Parathyroid adenoma (tissue), 2 donors: ENCODE measurements at regions not wholly inside any gene's neighbourhood (a gene's known extent, or its start where the extent isn't known, plus 50 kb on each side); places are given as distances from the start of the nearest gene placed in this dataset.
"Not testable (repeated sequence)": the region's sequence is repeated elsewhere in the genome, so short reads cannot be mapped to it uniquely, and the experiment has no call there.

Source experiments
- H2AFZ ChIP-seq: fragments of 300-600 bp; sonication (generic); one replicate; pipeline ENCODE4 v1.7.0; 2017; ENCODE audit warnings: antibody characterized with exemption, mild to moderate bottlenecking
- H3K27ac ChIP-seq: fragments of 300-600 bp; sonication (generic); one replicate; pipeline ENCODE4 v1.7.0; 2017
- H3K27me3 ChIP-seq: fragments of 300-600 bp; sonication (generic); one replicate; pipeline ENCODE4 v1.7.0; 2017; ENCODE audit warnings: low read length; ENCODE audit not compliant: control insufficient read depth, insufficient read depth
- H3K36me3 ChIP-seq: fragments of 300-600 bp; sonication (generic); one replicate; pipeline ENCODE4 v1.7.0; 2017; ENCODE audit warnings: low read length; ENCODE audit not compliant: control insufficient read depth, insufficient read depth
- H3K4me1 ChIP-seq: fragments of 300-600 bp; sonication (generic); one replicate; pipeline ENCODE4 v1.7.0; 2017; ENCODE audit warnings: control low read depth
- H3K4me2 ChIP-seq: fragments of 300-600 bp; sonication (generic); one replicate; pipeline ENCODE4 v1.7.0; 2017; ENCODE audit warnings: low read length
- H3K4me3 ChIP-seq: fragments of 300-600 bp; sonication (generic); one replicate; pipeline ENCODE4 v1.7.0; 2017; ENCODE audit warnings: low read depth, low read length
- H3K79me2 ChIP-seq: fragments of 300-600 bp; sonication (generic); one replicate; pipeline ENCODE4 v1.7.0; 2017; ENCODE audit warnings: control low read depth
- H3K9ac ChIP-seq: fragments of 300-600 bp; sonication (generic); one replicate; pipeline ENCODE4 v1.7.0; 2017; ENCODE audit warnings: mild to moderate bottlenecking
- H3K9me3 ChIP-seq: fragments of 300-600 bp; sonication (generic); one replicate; pipeline ENCODE4 v1.7.0; 2017; ENCODE audit warnings: low read length; ENCODE audit not compliant: control insufficient read depth
- CTCF ChIP-seq: fragments of 300-600 bp; sonication (generic); IDR thresholded peaks from one replicate; pipeline ENCODE4 v1.7.0; 2017; ENCODE audit warnings: antibody characterized with exemption, mild to moderate bottlenecking
- donor health status: primary hyperparathyroidism.

DNA sequence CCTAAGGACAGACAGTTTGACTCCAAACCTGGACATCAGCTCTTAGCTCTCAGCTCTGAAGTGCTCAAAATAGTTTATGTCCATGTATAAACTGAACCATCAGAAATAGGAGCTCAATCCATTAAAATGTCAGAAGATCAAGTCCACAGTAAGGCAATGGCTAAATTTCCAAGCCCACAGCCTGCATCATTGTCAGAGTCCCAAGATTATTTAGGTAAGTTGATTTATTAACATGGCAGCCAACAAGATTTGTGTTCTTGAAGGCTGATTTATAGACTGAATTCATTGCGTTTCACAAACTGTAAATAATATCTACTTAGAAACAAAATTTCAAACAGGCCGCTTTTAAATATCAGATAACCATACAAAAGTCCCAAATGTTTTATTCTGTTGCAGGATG lies 286.5 kb upstream of the ADGRL3 start:
- H3K4me2 ChIP-seq, result no peak overlapping the region
- H3K36me3 ChIP-seq, result no peaks in the 10 kb centered on the region
- H3K4me1 ChIP-seq, result no peaks in the 10 kb centered on the region
- H3K27ac ChIP-seq, result no peak overlapping the region
- no peaks in the 10 kb centered on the region for H3K27me3 ChIP-seq
- H3K4me3 ChIP-seq, result no peak overlapping the region
- TF ChIP-seq CTCF, result no peak
- no peak overlapping the region for H2AFZ ChIP-seq
- no peaks in the 10 kb centered on the region for H3K9me3 ChIP-seq
- H3K79me2 ChIP-seq, result no peaks in the 10 kb centered on the region
- H3K9ac ChIP-seq, result no peak overlapping the region

GRCh38 chr4:60921735-60922134 lies 278.4 kb upstream of the ADGRL3 start:
- not testable (repeated sequence) for H3K27ac ChIP-seq, H3K9ac ChIP-seq, H3K4me1 ChIP-seq, H3K4me2 ChIP-seq, H3K9me3 ChIP-seq, H3K79me2 ChIP-seq, H3K27me3 ChIP-seq, H3K36me3 ChIP-seq, H3K4me3 ChIP-seq, H2AFZ ChIP-seq

- H2AFZ ChIP-seq, result no peak overlapping the region
- TF ChIP-seq CTCF, result no peak
- H3K27ac ChIP-seq, result no peak overlapping the region
- no peaks in the 10 kb centered on the region for H3K27me3 ChIP-seq
- no peaks in the 10 kb centered on the region for H3K9me3 ChIP-seq
- H3K36me3 ChIP-seq, result no peaks in the 10 kb centered on the region
- H3K4me1 ChIP-seq, result no peaks in the 10 kb centered on the region
- H3K4me2 ChIP-seq, result no peak overlapping the region
- H3K4me3 ChIP-seq, result no peak overlapping the region
- H3K9ac ChIP-seq, result no peak overlapping the region
- no peaks in the 10 kb centered on the region for H3K79me2 ChIP-seq
Measured at GRCh38 chr4:60923075-60923474, 277.1 kb upstream of the ADGRL3 start.

GRCh38 chr4:60926624-60927023 lies 273.5 kb upstream of the ADGRL3 start:
- Histone ChIP-seq H3K79me2 (no peaks in the 10 kb centered on the region), H3K4me3 (no peak overlapping the region), H3K9ac (no peak overlapping the region), H3K36me3 (no peaks in the 10 kb centered on the region), H2AFZ (no peak overlapping the region), H3K27ac (no peak overlapping the region), H3K27me3 (no peaks in the 10 kb centered on the region), H3K4me2 (no peak overlapping the region), H3K9me3 (no peaks in the 10 kb centered on the region), H3K4me1 (no peaks in the 10 kb centered on the region)
- no peak for TF ChIP-seq CTCF

GRCh38 chr4:60930866-60931265 lies 269.3 kb upstream of the ADGRL3 start:
- no peaks in the 10 kb centered on the region for H3K9me3 ChIP-seq
- H3K4me1 ChIP-seq, result no peaks in the 10 kb centered on the region
- no peaks in the 10 kb centered on the region for H3K79me2 ChIP-seq
- no peak overlapping the region for H3K4me2 ChIP-seq
- H3K9ac ChIP-seq, result no peak overlapping the region
- no peak overlapping the region for H2AFZ ChIP-seq
- H3K27ac ChIP-seq, result no peak overlapping the region
- no peak overlapping the region for H3K4me3 ChIP-seq
- no peak for TF ChIP-seq CTCF
- no peaks in the 10 kb centered on the region for H3K36me3 ChIP-seq
- no peaks in the 10 kb centered on the region for H3K27me3 ChIP-seq
